ENCODE measurements at regions not wholly inside any gene's neighbourhood (a gene's known extent, or its start where the extent isn't known, plus 50 kb on each side); places are given as distances from the start of the nearest gene placed in this dataset.

GRCh38 chr12:125688881-125689280 is 623.6 kb downstream of the AACS start:
- in situ Hi-C loops (cut with MboI; ENCODE audit: low sequenced_read_pairs in 4 of 4) (no loop called here), intact Hi-C loops (cut with DNase I; ENCODE audit: low total_unique reads) (no loop called here)
- no peak overlapping the region for H3K4me3 ChIP-seq
- H3K4me1 ChIP-seq: no peaks in the 10 kb centered on the region
- no peaks in the 10 kb centered on the region for H3K36me3 ChIP-seq
- ATAC-seq (no peak), DNase-seq (no peak)
- H3K9me3 ChIP-seq: no peaks in the 10 kb centered on the region
- no peak overlapping the region for H3K27ac ChIP-seq
- TF ChIP-seq CTCF (IDR thresholded peaks at IDR 0.05 in 4 of 5, conservative IDR thresholded peaks at IDR 0.05 in 1 of 5) (no peak), POLR2A (IDR thresholded peaks at IDR 0.05) (no peak)
- H3K27me3 ChIP-seq: no peaks in the 10 kb centered on the region

GRCh38 chr12:125689576-125690410 is 624.6 kb downstream of the AACS start:
- no peaks in the 10 kb centered on the region for H3K9me3 ChIP-seq

GRCh38 chr12:125690841-125691240 is 625.6 kb downstream of the AACS start:
- H3K27me3 ChIP-seq: no peaks in the 10 kb centered on the region
- H3K9me3 ChIP-seq: no peaks in the 10 kb centered on the region
- ATAC-seq: no peak
- no peak for DNase-seq
- no peak overlapping the region for H3K27ac ChIP-seq
- no peaks in the 10 kb centered on the region for H3K36me3 ChIP-seq
- in situ Hi-C loops (cut with MboI; ENCODE audit: low sequenced_read_pairs in 4 of 4): no loop called here
- H3K4me1 ChIP-seq: no peaks in the 10 kb centered on the region
- TF ChIP-seq POLR2A (IDR thresholded peaks at IDR 0.05): no peak
- no peak for TF ChIP-seq CTCF (IDR thresholded peaks at IDR 0.05 in 4 of 5, conservative IDR thresholded peaks at IDR 0.05 in 1 of 5)
- intact Hi-C loops (cut with DNase I; ENCODE audit: low total_unique reads): no loop called here
- H3K4me3 ChIP-seq: no peak overlapping the region

More at GRCh38 chr12:125689576-125690410, 624.6 kb downstream of the AACS start:
- intact Hi-C loops (cut with DNase I; ENCODE audit: low total_unique reads): no loop called here
- DNase-seq: no peak
- Histone ChIP-seq H3K36me3 (no peaks in the 10 kb centered on the region), H3K4me3 (no peak overlapping the region), H3K27ac (no peak overlapping the region), H3K27me3 (no peaks in the 10 kb centered on the region), H3K4me1 (no peaks in the 10 kb centered on the region)
- in situ Hi-C loops (cut with MboI; ENCODE audit: low sequenced_read_pairs in 4 of 4): no loop called here
- ATAC-seq: no peak
- TF ChIP-seq POLR2A (IDR thresholded peaks at IDR 0.05) (no peak), CTCF (IDR thresholded peaks at IDR 0.05 in 4 of 5, conservative IDR thresholded peaks at IDR 0.05 in 1 of 5) (no peak)

- intact Hi-C loops (cut with DNase I; ENCODE audit: low total_unique reads): no loop called here
- Histone ChIP-seq H3K4me3 (no peak overlapping the region), H3K27me3 (no peaks in the 10 kb centered on the region), H3K4me1 (no peaks in the 10 kb centered on the region), H3K27ac (no peak overlapping the region), H3K9me3 (no peaks in the 10 kb centered on the region), H3K36me3 (no peaks in the 10 kb centered on the region)
- no peak for DNase-seq
- no peak for ATAC-seq
- TF ChIP-seq POLR2A (IDR thresholded peaks at IDR 0.05) (no peak), CTCF (IDR thresholded peaks at IDR 0.05 in 4 of 5, conservative IDR thresholded peaks at IDR 0.05 in 1 of 5) (no peak)
- in situ Hi-C loops (cut with MboI; ENCODE audit: low sequenced_read_pairs in 4 of 4): no loop called here
Observed at GRCh38 chr12:125696054-125696453, 630.8 kb downstream of the AACS start.

All from gastrocnemius medialis (tissue), 4 donors.